HCT116 (cell line): ENCODE measurements at regions not wholly inside any gene's neighbourhood (a gene's known extent, or its start where the extent isn't known, plus 50 kb on each side); places are given as distances from the start of the nearest gene placed in this dataset.

Source experiments
- ATAC-seq: fragments of 200-7000 bp; cut with Tn5 transposase; 2 replicates; pipeline ENCODE4 v1.9.1; 2020; ENCODE audit warnings: mild to moderate bottlenecking, moderate library complexity
- BruUV-seq: library from RNA; stranded (reverse); fragments of 400-500 nt; replicated peaks from 2 replicates; lab custom pipeline; 2021; lab: Mats Ljungman, UMichigan
- CTCF ChIA-PET: fragments of 300-600 bp; sonication (Branson Sonifier 250); formaldehyde crosslinking; loops from one replicate; lab custom pipeline; 2021; ENCODE audit warnings: antibody characterized with exemption; lab: Charles Lee
- POLR2A ChIA-PET: fragments of 300-600, 350-600 bp; sonication (Branson Sonifier 250); formaldehyde crosslinking; loops from one replicate; lab custom pipeline; 2021; ENCODE audit warnings: antibody characterized with exemption; lab: Charles Lee
- RAD21 ChIA-PET, 2 experiments: fragments of 300-600 bp; sonication (Branson Sonifier 250); formaldehyde crosslinking; loops; one replicate each; lab custom pipeline; 2023; ENCODE audit warnings: low total read pairs in 2 of 2; ENCODE audit not compliant: uncharacterized antibody in 2 of 2, unreplicated experiment in 2 of 2, low non-redundant PET in 1 of 2; lab: Charles Lee
- DNase-seq: peaks from one replicate; pipeline ENCODE4 v3.0.0-alpha.2; 2010; ENCODE audit warnings: low read depth, low spot score
- H2AFZ ChIP-seq: fragments of 200-600 bp; shearing (Covaris generic), sonication (generic); 2 replicates; pipeline ENCODE4 v1.6.1; 2017; ENCODE audit warnings: low read depth, mixed run types, mixed read lengths, antibody characterized with exemption, low read length; ENCODE audit not compliant: poor library complexity, severe bottlenecking
- H3K27ac ChIP-seq: 2 replicates; pipeline ENCODE4 v1.5.1; 2012; ENCODE audit warnings: low read depth, low read length
- H3K27me3 ChIP-seq: fragments of 200-600 bp; sonication (generic); 2 replicates; pipeline ENCODE4 v1.6.1; 2016; ENCODE audit warnings: mixed run types, low read length, mixed read lengths; ENCODE audit not compliant: insufficient read depth
- H3K36me3 ChIP-seq, 2 experiments: fragments of 200-500 bp in 1 of 2; fragments of 200-600 bp in 1 of 2; sonication (Bioruptor generic) in 1 of 2; sonication (generic) in 1 of 2; 2 replicates each; pipeline versions ENCODE4 v1.5.1 to v1.6.1; 2014 to 2016; ENCODE audit warnings: low read length in 2 of 2, inconsistent platforms in 1 of 2, mixed read lengths in 1 of 2, mixed run types in 1 of 2; ENCODE audit not compliant: insufficient read depth in 2 of 2, control insufficient read depth in 1 of 2
- H3K4me1 ChIP-seq, 2 experiments: fragments of 200-600 bp in 1 of 2; sonication (generic) in 1 of 2; 2 replicates each; pipeline versions ENCODE4 v1.5.1 to v1.6.1; 2012 to 2017; ENCODE audit warnings: low read length in 2 of 2, inconsistent platforms in 1 of 2, mild to moderate bottlenecking in 1 of 2, mixed read lengths in 1 of 2, mixed run types in 1 of 2, moderate library complexity in 1 of 2; ENCODE audit not compliant: insufficient read depth in 2 of 2, control insufficient read depth in 1 of 2
- H3K4me2 ChIP-seq: fragments of 200-600 bp; sonication (generic); 2 replicates; pipeline ENCODE4 v1.6.1; 2017; ENCODE audit warnings: mixed run types, low read length, mixed read lengths
- H3K4me3 ChIP-seq, 2 experiments: fragments of 200-600 bp in 1 of 2; sonication (generic) in 1 of 2; replicated peaks in 1 of 2; 2 replicates each; pipeline ENCODE4 v1.5.1; 2011 to 2016; ENCODE audit warnings: low read length in 2 of 2, control low read depth in 1 of 2, low read depth in 1 of 2, mild to moderate bottlenecking in 1 of 2, mixed read lengths in 1 of 2, mixed run types in 1 of 2
- H3K79me2 ChIP-seq: fragments of 200-600 bp; sonication (generic); 2 replicates; pipeline ENCODE4 v1.6.1; 2017; ENCODE audit warnings: mild to moderate bottlenecking, mixed run types, low read length, moderate library complexity, mixed read lengths; ENCODE audit not compliant: insufficient read depth
- H3K9ac ChIP-seq: fragments of 200-600 bp; sonication (generic); 2 replicates; pipeline ENCODE4 v1.6.1; 2016; ENCODE audit warnings: low read length, mixed read lengths
- H3K9me2 ChIP-seq: fragments of 200-600 bp; sonication (generic), shearing (Covaris generic); 2 replicates; pipeline ENCODE4 v1.6.1; 2017; ENCODE audit warnings: mixed run types, mild to moderate bottlenecking, moderate library complexity; ENCODE audit not compliant: insufficient read depth
- H3K9me3 ChIP-seq, 2 experiments: fragments of 200-500 bp in 1 of 2; fragments of 200-600 bp in 1 of 2; sonication (Bioruptor generic) in 1 of 2; sonication (generic) in 1 of 2; 2 replicates each; pipeline ENCODE4 v1.6.1; 2014 to 2017; ENCODE audit warnings: low read length in 2 of 2, mixed read lengths in 2 of 2, inconsistent platforms in 1 of 2, low read depth in 1 of 2, mild to moderate bottlenecking in 1 of 2, mixed run types in 1 of 2, moderate library complexity in 1 of 2; ENCODE audit not compliant: control insufficient read depth in 1 of 2, insufficient read depth in 1 of 2
- H4K20me1 ChIP-seq: fragments of 200-600 bp; sonication (generic), shearing (Covaris generic); 2 replicates; pipeline ENCODE4 v1.6.1; 2017; ENCODE audit warnings: mixed run types, mild to moderate bottlenecking, moderate library complexity; ENCODE audit not compliant: insufficient read depth
- CBX3 ChIP-seq: IDR thresholded peaks from 2 replicates; pipeline ENCODE4 v1.6.1; 2012; ENCODE audit warnings: low read depth
- CEBPB ChIP-seq: IDR thresholded peaks from 2 replicates; pipeline ENCODE4 v1.6.1; 2012; ENCODE audit warnings: low read depth
- EGR1 ChIP-seq: IDR thresholded peaks from 2 replicates; pipeline ENCODE4 v1.6.1; 2012; ENCODE audit warnings: low read depth
- EZH2 ChIP-seq: fragments of 200-600 bp; sonication (generic); IDR thresholded peaks from 2 replicates; pipeline ENCODE4 v1.6.1; 2017; ENCODE audit warnings: antibody characterized with exemption, mixed run types
- EZH2phosphoT487 ChIP-seq: fragments of 200-600 bp; IDR thresholded peaks from 2 replicates; pipeline ENCODE4 v1.6.1; 2018; ENCODE audit warnings: antibody characterized with exemption, borderline replicate concordance
- JUND ChIP-seq: IDR thresholded peaks from 2 replicates; pipeline ENCODE4 v1.6.1; 2012
- SIN3A ChIP-seq: IDR thresholded peaks from 2 replicates; pipeline ENCODE4 v1.6.1; 2012; ENCODE audit warnings: low read depth
- SP1 ChIP-seq: IDR thresholded peaks from 2 replicates; pipeline ENCODE4 v1.6.1; 2012; ENCODE audit warnings: low read depth
- ZNF274 ChIP-seq: fragments of 200-500 bp; sonication (Bioruptor generic); IDR thresholded peaks from 2 replicates; pipeline ENCODE4 v1.6.1; 2014; ENCODE audit warnings: mild to moderate bottlenecking, low read depth, low read length, inconsistent platforms
- intact Hi-C: fragments of 100-400 bp; cut with micrococcal nuclease; formaldehyde crosslinking; loops from 2 replicates; pipeline ENCODE4 v1.10.0; 2022
- TF ChIP-seq, protein P1 (sequence below), 3 experiments: fragments of 200-600 bp in 1 of 3; sonication (generic) in 1 of 3; IDR thresholded peaks in 2 of 3; conservative IDR thresholded peaks in 1 of 3; 2 replicates each; pipeline ENCODE4 v1.5.1; 2012 to 2017; ENCODE audit warnings: low read depth in 2 of 3, low read length in 2 of 3, antibody characterized with exemption in 1 of 3, borderline replicate concordance in 1 of 3, control low read depth in 1 of 3, mild to moderate bottlenecking in 1 of 3, mixed read lengths in 1 of 3, mixed run types in 1 of 3, moderate library complexity in 1 of 3; ENCODE audit not compliant: insufficient read depth in 1 of 3
- TF ChIP-seq, protein P2 (sequence below): IDR thresholded peaks from 2 replicates; pipeline ENCODE4 v1.6.1; 2012
- TF ChIP-seq, protein P3 (sequence below): IDR thresholded peaks from 2 replicates; pipeline ENCODE4 v1.6.1; 2011; ENCODE audit warnings: mild to moderate bottlenecking, low read length, moderate library complexity; ENCODE audit not compliant: insufficient replicate concordance; ENCODE audit errors: extremely low read depth
- TF ChIP-seq, protein P4 (sequence below): IDR thresholded peaks from 2 replicates; pipeline ENCODE4 v1.6.1; 2012

DNA sequence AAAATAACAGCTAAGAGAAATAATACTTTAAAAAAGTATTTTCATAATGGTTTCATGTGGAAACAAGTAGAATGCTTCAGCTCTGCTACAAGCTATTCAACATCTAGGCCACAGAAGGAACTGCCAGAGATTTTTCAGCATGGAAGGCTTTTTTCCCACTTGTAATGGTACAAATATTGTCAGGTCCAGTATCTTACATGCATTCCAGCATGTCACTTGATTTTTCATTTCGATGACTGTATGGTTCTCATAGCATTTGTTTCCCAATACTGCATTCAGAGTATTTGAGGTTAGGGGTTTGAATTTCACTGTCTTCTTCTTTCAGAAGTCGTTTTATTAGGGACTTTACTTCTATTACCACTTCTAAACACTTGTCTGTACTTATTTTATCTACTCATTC lies 1701.5 kb upstream of the FLRT2 start:
- no peak overlapping the region for H3K9ac ChIP-seq
- no peak overlapping the region for H3K4me3 ChIP-seq
- H4K20me1 ChIP-seq = no peaks in the 10 kb centered on the region
- RAD21 ChIA-PET = no interaction called here
- POLR2A ChIA-PET = no interaction called here
- no peak for ATAC-seq
- H3K79me2 ChIP-seq = no peaks in the 10 kb centered on the region
- H3K4me1 ChIP-seq = no peaks in the 10 kb centered on the region
- intact Hi-C loops = no loop called here
- no peak for DNase-seq
- no peak overlapping the region for H2AFZ ChIP-seq
- no peaks in the 10 kb centered on the region for H3K9me2 ChIP-seq
- no peaks in the 10 kb centered on the region for H3K27me3 ChIP-seq
- peaks cover 5 to 34% of the 10 kb centered on the region in 2 experiments; a peak in 2 of 4 replicates for H3K9me3 ChIP-seq
- TF ChIP-seq EZH2 (no peak), ZNF274 (no peak), EGR1 (no peak), CBX3 (no peak), SP1 (no peak), JUND (no peak), CEBPB (no peak), EZH2phosphoT487 (no peak), SIN3A (no peak)
- TF ChIP-seq, protein P1, sequence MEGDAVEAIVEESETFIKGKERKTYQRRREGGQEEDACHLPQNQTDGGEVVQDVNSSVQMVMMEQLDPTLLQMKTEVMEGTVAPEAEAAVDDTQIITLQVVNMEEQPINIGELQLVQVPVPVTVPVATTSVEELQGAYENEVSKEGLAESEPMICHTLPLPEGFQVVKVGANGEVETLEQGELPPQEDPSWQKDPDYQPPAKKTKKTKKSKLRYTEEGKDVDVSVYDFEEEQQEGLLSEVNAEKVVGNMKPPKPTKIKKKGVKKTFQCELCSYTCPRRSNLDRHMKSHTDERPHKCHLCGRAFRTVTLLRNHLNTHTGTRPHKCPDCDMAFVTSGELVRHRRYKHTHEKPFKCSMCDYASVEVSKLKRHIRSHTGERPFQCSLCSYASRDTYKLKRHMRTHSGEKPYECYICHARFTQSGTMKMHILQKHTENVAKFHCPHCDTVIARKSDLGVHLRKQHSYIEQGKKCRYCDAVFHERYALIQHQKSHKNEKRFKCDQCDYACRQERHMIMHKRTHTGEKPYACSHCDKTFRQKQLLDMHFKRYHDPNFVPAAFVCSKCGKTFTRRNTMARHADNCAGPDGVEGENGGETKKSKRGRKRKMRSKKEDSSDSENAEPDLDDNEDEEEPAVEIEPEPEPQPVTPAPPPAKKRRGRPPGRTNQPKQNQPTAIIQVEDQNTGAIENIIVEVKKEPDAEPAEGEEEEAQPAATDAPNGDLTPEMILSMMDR (IDR thresholded peaks at IDR 0.05 in 2 of 3, conservative IDR thresholded peaks at IDR 0.05 in 1 of 3; ENCODE audit: borderline replicate concordance in 1 of 3, insufficient read depth in 1 of 3, low read depth in 2 of 3, low read length in 2 of 3) = no peak
- TF ChIP-seq, protein P2, sequence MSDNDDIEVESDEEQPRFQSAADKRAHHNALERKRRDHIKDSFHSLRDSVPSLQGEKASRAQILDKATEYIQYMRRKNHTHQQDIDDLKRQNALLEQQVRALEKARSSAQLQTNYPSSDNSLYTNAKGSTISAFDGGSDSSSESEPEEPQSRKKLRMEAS = no peak
- TF ChIP-seq, protein P3, sequence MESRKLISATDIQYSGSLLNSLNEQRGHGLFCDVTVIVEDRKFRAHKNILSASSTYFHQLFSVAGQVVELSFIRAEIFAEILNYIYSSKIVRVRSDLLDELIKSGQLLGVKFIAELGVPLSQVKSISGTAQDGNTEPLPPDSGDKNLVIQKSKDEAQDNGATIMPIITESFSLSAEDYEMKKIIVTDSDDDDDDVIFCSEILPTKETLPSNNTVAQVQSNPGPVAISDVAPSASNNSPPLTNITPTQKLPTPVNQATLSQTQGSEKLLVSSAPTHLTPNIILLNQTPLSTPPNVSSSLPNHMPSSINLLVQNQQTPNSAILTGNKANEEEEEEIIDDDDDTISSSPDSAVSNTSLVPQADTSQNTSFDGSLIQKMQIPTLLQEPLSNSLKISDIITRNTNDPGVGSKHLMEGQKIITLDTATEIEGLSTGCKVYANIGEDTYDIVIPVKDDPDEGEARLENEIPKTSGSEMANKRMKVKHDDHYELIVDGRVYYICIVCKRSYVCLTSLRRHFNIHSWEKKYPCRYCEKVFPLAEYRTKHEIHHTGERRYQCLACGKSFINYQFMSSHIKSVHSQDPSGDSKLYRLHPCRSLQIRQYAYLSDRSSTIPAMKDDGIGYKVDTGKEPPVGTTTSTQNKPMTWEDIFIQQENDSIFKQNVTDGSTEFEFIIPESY = no peak
- TF ChIP-seq, protein P4, sequence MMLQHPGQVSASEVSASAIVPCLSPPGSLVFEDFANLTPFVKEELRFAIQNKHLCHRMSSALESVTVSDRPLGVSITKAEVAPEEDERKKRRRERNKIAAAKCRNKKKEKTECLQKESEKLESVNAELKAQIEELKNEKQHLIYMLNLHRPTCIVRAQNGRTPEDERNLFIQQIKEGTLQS = no peak
- no peak overlapping the region for H3K4me2 ChIP-seq
- CTCF ChIA-PET = no interaction called here
- H3K36me3 ChIP-seq = no peaks in the 10 kb centered on the region
- BruUV-seq = no TSS peak
- H3K27ac ChIP-seq = no peak overlapping the region
